Gastroesophageal sphincter (tissue), 3 donors: ENCODE measurements at regions not wholly inside any gene's neighbourhood (a gene's known extent, or its start where the extent isn't known, plus 50 kb on each side); places are given as distances from the start of the nearest gene placed in this dataset.

ENCODE experiments used
- CTCF ChIP-seq, 4 experiments: fragments of 200-600 bp in 2 of 4; fragments of 450-650 bp in 2 of 4; sonication (generic) in 1 of 4; IDR thresholded peaks; one replicate each; pipeline ENCODE4 v1.5.1; 2017 to 2019; ENCODE audit warnings: antibody characterized with exemption in 4 of 4, mild to moderate bottlenecking in 2 of 4, moderate library complexity in 2 of 4
- POLR2AphosphoS5 ChIP-seq: sonication (generic); formaldehyde crosslinking; IDR thresholded peaks from one replicate; pipeline ENCODE4 v1.6.1; 2017; ENCODE audit warnings: antibody characterized with exemption

GRCh38 chr7:80974396-80975358, 55.8 kb upstream of the SEMA3C start:
- TF ChIP-seq POLR2AphosphoS5: no peak
- no peak for TF ChIP-seq CTCF (IDR thresholded peaks at IDR 0.05)
